A673 (cell line): ENCODE measurements at regions not wholly inside any gene's neighbourhood (a gene's known extent, or its start where the extent isn't known, plus 50 kb on each side); places are given as distances from the start of the nearest gene placed in this dataset.
"Not testable (repeated sequence)": the region's sequence is repeated elsewhere in the genome, so short reads cannot be mapped to it uniquely, and the experiment has no call there.

Source experiments
- BruUV-seq: library from RNA; stranded (reverse); fragments of 400-500 nt; replicated peaks from 2 replicates; lab custom pipeline; 2021; lab: Mats Ljungman, UMichigan
- CTCF ChIA-PET: fragments of 300-600 bp; sonication (Branson Sonifier 250); formaldehyde crosslinking; loops from one replicate; lab custom pipeline; 2022; ENCODE audit warnings: antibody characterized with exemption; lab: Charles Lee
- POLR2A ChIA-PET: fragments of 300-600 bp; sonication (Branson Sonifier 250); formaldehyde crosslinking; loops from one replicate; lab custom pipeline; 2022; ENCODE audit warnings: antibody characterized with exemption; ENCODE audit not compliant: low non-redundant PET; lab: Charles Lee
- DNase-seq: peaks from one replicate; pipeline ENCODE4 v3.0.0-alpha.2; 2015; ENCODE audit warnings: low spot score
- H3K27ac ChIP-seq: fragments of 200-600 bp; sonication (generic); 2 replicates; pipeline ENCODE4 v1.5.1; 2016; ENCODE audit warnings: mixed run types, low read depth, mild to moderate bottlenecking, mixed read lengths, antibody characterized with exemption, low read length; ENCODE audit not compliant: poor library complexity, severe bottlenecking
- H3K27me3 ChIP-seq: fragments of 200-600 bp; sonication (generic); replicated peaks from 2 replicates; pipeline ENCODE4 v1.6.1; 2017; ENCODE audit warnings: mixed run types, low read depth, mild to moderate bottlenecking, mixed read lengths, antibody characterized with exemption, low read length; ENCODE audit not compliant: insufficient read depth, poor library complexity
- H3K36me3 ChIP-seq: fragments of 200-600 bp; sonication (generic); 2 replicates; pipeline ENCODE4 v1.6.1; 2016; ENCODE audit warnings: mixed run types, mild to moderate bottlenecking, mixed read lengths, antibody characterized with exemption, low read length; ENCODE audit not compliant: insufficient read depth, poor library complexity, severe bottlenecking
- H3K4me1 ChIP-seq: fragments of 200-600 bp; sonication (generic); 2 replicates; pipeline ENCODE4 v1.6.1; 2017; ENCODE audit warnings: mixed run types, mild to moderate bottlenecking, mixed read lengths, antibody characterized with exemption, low read length; ENCODE audit not compliant: insufficient read depth, poor library complexity, severe bottlenecking
- H3K4me3 ChIP-seq: fragments of 200-600 bp; sonication (generic); 2 replicates; pipeline ENCODE4 v1.5.1; 2016; ENCODE audit warnings: low read depth, mixed run types, mild to moderate bottlenecking, mixed read lengths, low read length; ENCODE audit not compliant: poor library complexity, severe bottlenecking
- H3K9me3 ChIP-seq: fragments of 200-600 bp; sonication (generic); 2 replicates; pipeline ENCODE4 v1.6.1; 2016; ENCODE audit warnings: mixed run types, low read depth, mild to moderate bottlenecking, mixed read lengths, antibody characterized with exemption, low read length; ENCODE audit not compliant: poor library complexity, severe bottlenecking
- EZH2 ChIP-seq: fragments of 200-600 bp; sonication (generic); IDR thresholded peaks from 2 replicates; pipeline ENCODE4 v1.6.1; 2017; ENCODE audit warnings: borderline replicate concordance, low read depth, mild to moderate bottlenecking, mixed read lengths, antibody characterized with exemption, low read length; ENCODE audit not compliant: poor library complexity, severe bottlenecking
- intact Hi-C: fragments of 100-400 bp; cut with micrococcal nuclease; formaldehyde crosslinking; loops from one replicate; pipeline ENCODE4 v1.10.0; 2022; ENCODE audit not compliant: unreplicated experiment
- TF ChIP-seq, protein P1 (sequence below): fragments of 300-800, 200-600 bp; sonication (generic); conservative IDR thresholded peaks from 2 replicates; pipeline ENCODE4 v1.5.1; 2017; ENCODE audit warnings: low read depth, mild to moderate bottlenecking, antibody characterized with exemption, low read length, moderate library complexity, mixed read lengths

DNA sequence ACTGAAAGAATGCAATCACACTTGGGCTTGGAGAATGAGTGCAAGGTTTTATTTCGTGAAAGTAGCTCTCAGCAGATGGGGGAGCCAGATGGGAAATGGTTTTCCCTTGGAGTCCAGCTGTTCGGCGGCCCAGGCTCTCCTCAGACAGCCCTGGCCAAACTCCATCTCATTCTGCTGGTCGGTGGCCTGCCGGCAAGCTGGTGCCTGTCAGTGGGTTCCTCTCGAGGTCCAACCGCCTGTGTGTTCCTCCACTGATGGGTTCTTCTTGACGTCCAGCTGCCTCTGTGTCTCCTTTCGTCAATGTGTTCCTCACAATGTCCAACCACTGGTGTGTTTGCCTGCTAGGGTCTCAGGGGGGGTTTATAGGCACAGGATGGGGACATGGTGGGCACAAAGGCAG lies 80.3 kb downstream of the POU3F4 start:
- DNase-seq, result no peak
- no peaks in the 10 kb centered on the region for H3K9me3 ChIP-seq
- H3K4me3 ChIP-seq, result no peak overlapping the region
- H3K27ac ChIP-seq, result no peak overlapping the region
- ChIA-PET POLR2A (no interaction called here), CTCF (no interaction called here)
- TF ChIP-seq, protein P1, sequence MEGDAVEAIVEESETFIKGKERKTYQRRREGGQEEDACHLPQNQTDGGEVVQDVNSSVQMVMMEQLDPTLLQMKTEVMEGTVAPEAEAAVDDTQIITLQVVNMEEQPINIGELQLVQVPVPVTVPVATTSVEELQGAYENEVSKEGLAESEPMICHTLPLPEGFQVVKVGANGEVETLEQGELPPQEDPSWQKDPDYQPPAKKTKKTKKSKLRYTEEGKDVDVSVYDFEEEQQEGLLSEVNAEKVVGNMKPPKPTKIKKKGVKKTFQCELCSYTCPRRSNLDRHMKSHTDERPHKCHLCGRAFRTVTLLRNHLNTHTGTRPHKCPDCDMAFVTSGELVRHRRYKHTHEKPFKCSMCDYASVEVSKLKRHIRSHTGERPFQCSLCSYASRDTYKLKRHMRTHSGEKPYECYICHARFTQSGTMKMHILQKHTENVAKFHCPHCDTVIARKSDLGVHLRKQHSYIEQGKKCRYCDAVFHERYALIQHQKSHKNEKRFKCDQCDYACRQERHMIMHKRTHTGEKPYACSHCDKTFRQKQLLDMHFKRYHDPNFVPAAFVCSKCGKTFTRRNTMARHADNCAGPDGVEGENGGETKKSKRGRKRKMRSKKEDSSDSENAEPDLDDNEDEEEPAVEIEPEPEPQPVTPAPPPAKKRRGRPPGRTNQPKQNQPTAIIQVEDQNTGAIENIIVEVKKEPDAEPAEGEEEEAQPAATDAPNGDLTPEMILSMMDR, result no peak
- no peak for TF ChIP-seq EZH2
- intact Hi-C loops, result no loop called here
- H3K27me3 ChIP-seq, result no peaks in the 10 kb centered on the region
- no peaks in the 10 kb centered on the region for H3K4me1 ChIP-seq
- BruUV-seq, result no TSS peak
- H3K36me3 ChIP-seq, result no peaks in the 10 kb centered on the region

DNA sequence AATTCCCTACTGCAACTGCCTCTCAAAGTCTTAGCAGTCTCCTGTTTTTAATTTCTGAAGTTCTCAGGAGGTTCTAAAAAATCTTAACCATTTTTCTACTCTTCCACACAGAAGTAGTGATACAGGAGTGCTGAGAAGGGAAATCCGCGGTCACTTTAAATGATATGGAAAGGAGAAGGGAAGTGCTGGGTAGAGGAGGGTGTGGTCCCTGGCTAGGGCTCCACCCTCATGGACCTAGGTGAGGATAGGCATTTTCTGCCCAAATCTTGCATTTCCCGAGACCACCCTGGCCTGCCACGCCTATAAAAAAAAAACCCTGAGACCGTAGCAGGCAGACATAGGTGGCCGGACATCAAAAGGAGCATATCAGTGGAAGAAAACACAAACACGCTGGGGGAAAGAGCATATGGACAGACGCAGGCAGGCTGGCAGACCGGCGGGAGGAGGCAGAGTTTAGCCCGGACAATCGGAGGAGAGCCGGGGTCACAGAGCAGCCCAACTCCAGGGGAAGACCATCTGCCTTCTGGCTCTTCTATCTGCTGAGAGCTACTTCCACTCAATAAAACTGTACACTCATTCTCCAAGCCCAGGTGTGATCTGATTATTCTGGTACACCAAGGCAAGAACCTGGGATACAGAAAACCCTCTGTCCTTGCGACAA lies 85.7 kb downstream of the POU3F4 start:
- no TSS peak for BruUV-seq
- Histone ChIP-seq H3K9me3 (no peaks in the 10 kb centered on the region), H3K4me3 (no peak overlapping the region), H3K36me3 (no peaks in the 10 kb centered on the region), H3K27me3 (no peaks in the 10 kb centered on the region), H3K4me1 (no peaks in the 10 kb centered on the region), H3K27ac (no peak overlapping the region)
- TF ChIP-seq, protein P1, result no peak
- TF ChIP-seq EZH2, result no peak
- CTCF ChIA-PET, result no interaction called here
- intact Hi-C loops, result no loop called here
- POLR2A ChIA-PET, result no interaction called here
- no peak for DNase-seq

DNA sequence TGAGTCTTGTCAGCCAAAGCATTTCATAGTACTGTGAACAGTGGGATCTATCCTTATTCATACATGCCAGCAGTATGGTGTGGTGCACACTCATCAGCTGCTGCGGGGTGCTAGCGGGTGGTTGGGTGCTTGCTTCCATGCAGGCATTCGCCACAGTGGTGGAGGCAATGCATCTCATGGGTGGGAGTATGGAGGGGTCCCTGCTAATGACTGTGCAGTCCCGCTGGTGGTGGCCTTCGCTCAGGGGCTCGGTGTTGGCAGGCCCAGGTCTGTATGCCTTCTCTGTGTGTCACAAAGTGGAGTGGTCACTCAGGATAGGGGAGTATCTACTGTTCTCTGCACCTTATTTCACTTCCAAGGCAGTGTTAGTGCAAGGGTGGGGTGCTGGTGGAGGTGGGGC lies 122.6 kb downstream of the POU3F4 start:
- H3K36me3 ChIP-seq, result no peaks in the 10 kb centered on the region
- H3K4me3 ChIP-seq, result no peak overlapping the region
- ChIA-PET CTCF (no interaction called here), POLR2A (no interaction called here)
- H3K9me3 ChIP-seq, result peaks cover 5% of the 10 kb centered on the region
- DNase-seq, result no peak
- intact Hi-C loops, result no loop called here
- H3K27ac ChIP-seq, result no peak overlapping the region
- BruUV-seq, result no TSS peak
- no peak for TF ChIP-seq EZH2
- TF ChIP-seq, protein P1, result no peak
- no peaks in the 10 kb centered on the region for H3K27me3 ChIP-seq
- H3K4me1 ChIP-seq, result no peaks in the 10 kb centered on the region

DNA sequence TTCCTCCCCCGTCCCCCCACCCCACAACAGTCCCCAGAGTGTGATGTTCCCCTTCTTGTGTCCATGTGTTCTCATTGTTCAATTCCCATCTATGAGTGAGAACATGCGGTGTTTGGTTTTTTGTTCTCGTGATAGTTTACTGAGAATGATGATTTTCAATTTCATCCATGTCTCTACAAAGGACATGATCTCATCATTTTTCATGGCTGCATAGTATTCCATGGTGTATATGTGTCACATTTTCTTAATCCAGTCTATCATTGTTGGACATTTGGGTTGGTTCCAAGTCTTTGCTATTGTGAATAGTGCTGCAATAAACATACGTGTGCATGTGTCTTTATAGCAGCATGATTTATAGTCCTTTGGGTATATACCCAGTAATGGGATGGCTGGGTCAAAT lies 141.6 kb downstream of the POU3F4 start:
- POLR2A ChIA-PET, CTCF ChIA-PET, DNase-seq, H3K27ac ChIP-seq, H3K4me3 ChIP-seq, H3K27me3 ChIP-seq, H3K4me1 ChIP-seq, H3K36me3 ChIP-seq, intact Hi-C loops, BruUV-seq, H3K9me3 ChIP-seq: not testable (repeated sequence)
